ENCODE measurements at regions not wholly inside any gene's neighbourhood (a gene's known extent, or its start where the extent isn't known, plus 50 kb on each side); places are given as distances from the start of the nearest gene placed in this dataset.

- in situ Hi-C loops (cut with HindIII; ENCODE audit: low pct_unique_long_range_greater_than_20kb, low sequenced_read_pairs), result no loop called here
- DNase-seq (ENCODE audit: low read depth in 1 of 2, low spot score in 1 of 2), result no peak
- TF ChIP-seq JUND (IDR thresholded peaks at IDR 0.05; ENCODE audit: low read depth), result no peak
Measured at GRCh38 chr14:54310151-54310850, 86.5 kb upstream of the CDKN3 start.

GRCh38 chr14:54310851-54311228 is 86.0 kb upstream of the CDKN3 start:
- in situ Hi-C loops (cut with HindIII; ENCODE audit: low pct_unique_long_range_greater_than_20kb, low sequenced_read_pairs), result no loop called here
- DNase-seq (ENCODE audit: low read depth in 1 of 2, low spot score in 1 of 2), result no peak
- TF ChIP-seq JUND (IDR thresholded peaks at IDR 0.05; ENCODE audit: low read depth), result no peak

- peak; percentile 67 to 99 for DNase-seq (ENCODE audit: low read depth in 1 of 2, low spot score in 1 of 2)
- no peak for TF ChIP-seq JUND (IDR thresholded peaks at IDR 0.05; ENCODE audit: low read depth)
- in situ Hi-C loops (cut with HindIII; ENCODE audit: low pct_unique_long_range_greater_than_20kb, low sequenced_read_pairs), result no loop called here
Measured at GRCh38 chr14:54312166-54312801, 84.5 kb upstream of the CDKN3 start.

- no peak for DNase-seq (ENCODE audit: low read depth in 1 of 2, low spot score in 1 of 2)
- in situ Hi-C loops (cut with HindIII; ENCODE audit: low pct_unique_long_range_greater_than_20kb, low sequenced_read_pairs), result no loop called here
- no peak for TF ChIP-seq JUND (IDR thresholded peaks at IDR 0.05; ENCODE audit: low read depth)
Measured at GRCh38 chr14:54314365-54315104, 82.3 kb upstream of the CDKN3 start.

GRCh38 chr14:54316652-54317051 is 80.2 kb upstream of the CDKN3 start:
- no peak for DNase-seq (ENCODE audit: low read depth in 1 of 2, low spot score in 1 of 2)
- in situ Hi-C loops (cut with HindIII; ENCODE audit: low pct_unique_long_range_greater_than_20kb, low sequenced_read_pairs), result no loop called here
- TF ChIP-seq JUND (IDR thresholded peaks at IDR 0.05; ENCODE audit: low read depth), result no peak

GRCh38 chr14:54317391-54317790 is 79.4 kb upstream of the CDKN3 start:
- no peak for DNase-seq (ENCODE audit: low read depth in 1 of 2, low spot score in 1 of 2)
- no peak for TF ChIP-seq JUND (IDR thresholded peaks at IDR 0.05; ENCODE audit: low read depth)
- in situ Hi-C loops (cut with HindIII; ENCODE audit: low pct_unique_long_range_greater_than_20kb, low sequenced_read_pairs), result no loop called here

GRCh38 chr14:54322246-54322645 is 74.6 kb upstream of the CDKN3 start:
- DNase-seq (ENCODE audit: low read depth in 1 of 2, low spot score in 1 of 2), result no peak
- in situ Hi-C loops (cut with HindIII; ENCODE audit: low pct_unique_long_range_greater_than_20kb, low sequenced_read_pairs), result no loop called here
- TF ChIP-seq JUND (IDR thresholded peaks at IDR 0.05; ENCODE audit: low read depth), result no peak

- in situ Hi-C loops (cut with HindIII; ENCODE audit: low pct_unique_long_range_greater_than_20kb, low sequenced_read_pairs), result no loop called here
- DNase-seq (ENCODE audit: low read depth in 1 of 2, low spot score in 1 of 2), result no peak
- no peak for TF ChIP-seq JUND (IDR thresholded peaks at IDR 0.05; ENCODE audit: low read depth)
Measured at GRCh38 chr14:54322701-54323337, 74.0 kb upstream of the CDKN3 start.

- in situ Hi-C loops (cut with HindIII; ENCODE audit: low pct_unique_long_range_greater_than_20kb, low sequenced_read_pairs), result no loop called here
Measured at GRCh38 chr14:54325766-54326165, 71.0 kb upstream of the CDKN3 start.

GRCh38 chr14:54329082-54329695 is 67.6 kb upstream of the CDKN3 start:
- peak; percentile 62 to 86 for DNase-seq (ENCODE audit: low read depth in 1 of 2, low spot score in 1 of 2)
- in situ Hi-C loops (cut with HindIII; ENCODE audit: low pct_unique_long_range_greater_than_20kb, low sequenced_read_pairs), result no loop called here
- no peak for TF ChIP-seq JUND (IDR thresholded peaks at IDR 0.05; ENCODE audit: low read depth)

More at GRCh38 chr14:54325766-54326165, 71.0 kb upstream of the CDKN3 start:
- DNase-seq (ENCODE audit: low read depth in 1 of 2, low spot score in 1 of 2), result no peak
- no peak for TF ChIP-seq JUND (IDR thresholded peaks at IDR 0.05; ENCODE audit: low read depth)

GRCh38 chr14:54330876-54331275 is 65.9 kb upstream of the CDKN3 start:
- in situ Hi-C loops (cut with HindIII; ENCODE audit: low pct_unique_long_range_greater_than_20kb, low sequenced_read_pairs), result no loop called here
- TF ChIP-seq JUND (IDR thresholded peaks at IDR 0.05; ENCODE audit: low read depth), result no peak
- DNase-seq (ENCODE audit: low read depth in 1 of 2, low spot score in 1 of 2), result no peak

- no peak for TF ChIP-seq JUND (IDR thresholded peaks at IDR 0.05; ENCODE audit: low read depth)
- DNase-seq (ENCODE audit: low read depth in 1 of 2, low spot score in 1 of 2), result no peak
- in situ Hi-C loops (cut with HindIII; ENCODE audit: low pct_unique_long_range_greater_than_20kb, low sequenced_read_pairs), result no loop called here
Measured at GRCh38 chr14:54331516-54331915, 65.3 kb upstream of the CDKN3 start.

Data from T47D (cell line).